ENCODE measurements at regions not wholly inside any gene's neighbourhood (a gene's known extent, or its start where the extent isn't known, plus 50 kb on each side); places are given as distances from the start of the nearest gene placed in this dataset.

DNA sequence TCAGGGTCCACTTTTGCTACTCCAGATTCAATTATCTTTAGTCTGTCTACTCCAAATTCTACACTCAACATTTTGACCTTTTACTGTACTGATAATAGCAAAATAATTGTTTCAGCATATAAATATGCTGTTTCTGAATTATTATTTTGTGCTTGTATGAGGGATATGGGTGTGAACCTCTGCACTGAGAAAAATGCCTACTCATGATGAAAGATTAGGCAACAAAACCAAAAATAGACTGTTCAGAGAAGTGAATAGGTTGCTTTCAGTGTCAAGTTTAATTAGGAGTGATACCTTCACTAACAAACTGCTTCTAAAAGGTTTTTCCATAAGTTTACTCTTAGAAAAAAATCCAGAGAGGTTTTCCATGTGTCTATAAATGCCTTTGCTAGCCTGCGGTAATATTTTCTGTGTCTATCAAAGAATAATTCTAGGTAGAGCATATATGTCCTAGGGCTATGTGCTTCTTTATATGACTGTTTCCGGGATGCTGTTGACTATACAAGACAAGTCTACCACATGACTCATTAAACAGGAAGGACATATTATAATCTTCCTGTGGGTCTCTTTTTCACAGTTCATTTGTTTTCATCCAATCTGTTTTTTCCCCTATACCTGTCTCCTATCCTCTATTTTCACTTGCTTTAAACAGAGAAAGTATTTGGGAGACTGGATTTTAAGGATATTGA lies 218.5 kb upstream of the TTC14 start:
- TF ChIP-seq REST (IDR thresholded peaks at IDR 0.05) (no peak), CTCF (IDR thresholded peaks at IDR 0.05) (no peak), USF2 (IDR thresholded peaks at IDR 0.05) (no peak), PHF8 (IDR thresholded peaks at IDR 0.05; ENCODE audit: borderline replicate concordance, low read depth) (no peak), CHD2 (IDR thresholded peaks at IDR 0.05; ENCODE audit: low read length, partially characterized antibody) (no peak), POLR2A (IDR thresholded peaks at IDR 0.05; ENCODE audit: low read length) (no peak), BHLHE40 (IDR thresholded peaks at IDR 0.05; ENCODE audit: low read depth, low read length) (no peak), RNF2 (IDR thresholded peaks at IDR 0.05; ENCODE audit: borderline replicate concordance, low read depth) (no peak), RFX5 (IDR thresholded peaks at IDR 0.05) (no peak), RAD21 (conservative IDR thresholded peaks at IDR 0.05 in 1 of 2, IDR thresholded peaks at IDR 0.05 in 1 of 2) (no peak), CBX2 (IDR thresholded peaks at IDR 0.05; ENCODE audit: borderline replicate concordance, low read depth) (no peak), POLR2AphosphoS2 (conservative IDR thresholded peaks at IDR 0.05; ENCODE audit: low read length) (no peak), PBX3 (IDR thresholded peaks at IDR 0.05) (no peak)
- TF ChIP-seq, protein P1, sequence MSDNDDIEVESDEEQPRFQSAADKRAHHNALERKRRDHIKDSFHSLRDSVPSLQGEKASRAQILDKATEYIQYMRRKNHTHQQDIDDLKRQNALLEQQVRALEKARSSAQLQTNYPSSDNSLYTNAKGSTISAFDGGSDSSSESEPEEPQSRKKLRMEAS (IDR thresholded peaks at IDR 0.05) = no peak
